Epithelial cell of esophagus (primary cell): ENCODE measurements at regions not wholly inside any gene's neighbourhood (a gene's known extent, or its start where the extent isn't known, plus 50 kb on each side); places are given as distances from the start of the nearest gene placed in this dataset.

Source experiments
- DNase-seq: peaks from one replicate; pipeline ENCODE4 v3.0.0; 2010; ENCODE audit warnings: low read depth
- H3K4me3 ChIP-seq: 2 replicates; pipeline ENCODE4 v1.5.1; 2011; ENCODE audit warnings: mild to moderate bottlenecking, low read length, control low read depth
- TF ChIP-seq, protein P1 (sequence below): IDR thresholded peaks from 2 replicates; pipeline ENCODE4 v1.5.1; 2011; ENCODE audit warnings: low read depth, mild to moderate bottlenecking, low read length, control low read depth, inconsistent platforms; ENCODE audit not compliant: insufficient read depth; ENCODE audit errors: missing control alignments

DNA sequence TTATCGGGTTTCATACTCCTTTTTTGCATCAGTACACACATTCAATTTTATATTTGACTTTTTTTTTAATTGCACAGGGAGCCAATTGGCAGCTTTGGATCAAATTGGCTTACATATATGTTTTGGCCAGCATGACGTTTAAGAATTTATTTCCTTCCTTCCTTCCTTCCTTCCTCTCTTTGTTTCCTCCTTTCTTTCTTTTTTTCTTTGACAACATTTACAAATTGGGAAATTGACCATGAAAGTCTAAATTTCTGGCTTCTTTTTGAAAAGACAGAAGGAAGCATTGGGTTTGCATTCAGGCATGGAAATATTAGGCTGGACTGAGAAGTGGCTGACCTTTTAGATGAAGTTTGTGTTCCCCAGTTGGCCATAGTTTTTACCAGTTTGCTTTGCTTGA, 103.4 kb upstream of the IGSF10 start:
- DNase-seq, result no peak
- TF ChIP-seq, protein P1, sequence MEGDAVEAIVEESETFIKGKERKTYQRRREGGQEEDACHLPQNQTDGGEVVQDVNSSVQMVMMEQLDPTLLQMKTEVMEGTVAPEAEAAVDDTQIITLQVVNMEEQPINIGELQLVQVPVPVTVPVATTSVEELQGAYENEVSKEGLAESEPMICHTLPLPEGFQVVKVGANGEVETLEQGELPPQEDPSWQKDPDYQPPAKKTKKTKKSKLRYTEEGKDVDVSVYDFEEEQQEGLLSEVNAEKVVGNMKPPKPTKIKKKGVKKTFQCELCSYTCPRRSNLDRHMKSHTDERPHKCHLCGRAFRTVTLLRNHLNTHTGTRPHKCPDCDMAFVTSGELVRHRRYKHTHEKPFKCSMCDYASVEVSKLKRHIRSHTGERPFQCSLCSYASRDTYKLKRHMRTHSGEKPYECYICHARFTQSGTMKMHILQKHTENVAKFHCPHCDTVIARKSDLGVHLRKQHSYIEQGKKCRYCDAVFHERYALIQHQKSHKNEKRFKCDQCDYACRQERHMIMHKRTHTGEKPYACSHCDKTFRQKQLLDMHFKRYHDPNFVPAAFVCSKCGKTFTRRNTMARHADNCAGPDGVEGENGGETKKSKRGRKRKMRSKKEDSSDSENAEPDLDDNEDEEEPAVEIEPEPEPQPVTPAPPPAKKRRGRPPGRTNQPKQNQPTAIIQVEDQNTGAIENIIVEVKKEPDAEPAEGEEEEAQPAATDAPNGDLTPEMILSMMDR, result no peak
- H3K4me3 ChIP-seq, result no peak overlapping the region

DNA sequence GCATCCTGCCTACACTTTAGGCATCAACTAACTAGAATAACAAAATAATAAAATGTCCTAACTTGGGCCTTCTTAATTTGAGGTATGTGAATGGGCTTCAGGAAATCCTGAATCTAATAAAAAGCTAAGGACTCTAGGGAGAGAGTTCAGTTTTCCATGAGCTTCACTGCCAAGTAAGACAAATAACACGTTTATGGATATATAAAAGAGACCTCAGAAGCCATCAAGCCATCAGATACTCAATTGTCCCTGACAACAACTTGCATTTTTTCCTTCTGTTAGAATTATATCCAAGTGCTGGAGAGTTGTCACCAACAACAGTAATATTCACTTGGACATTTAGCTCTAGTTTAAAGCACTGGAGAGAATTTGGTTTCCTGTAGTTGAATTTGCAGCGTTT, 102.4 kb upstream of the IGSF10 start:
- no peak for DNase-seq
- TF ChIP-seq, protein P1, result no peak
- H3K4me3 ChIP-seq, result no peak overlapping the region

DNA sequence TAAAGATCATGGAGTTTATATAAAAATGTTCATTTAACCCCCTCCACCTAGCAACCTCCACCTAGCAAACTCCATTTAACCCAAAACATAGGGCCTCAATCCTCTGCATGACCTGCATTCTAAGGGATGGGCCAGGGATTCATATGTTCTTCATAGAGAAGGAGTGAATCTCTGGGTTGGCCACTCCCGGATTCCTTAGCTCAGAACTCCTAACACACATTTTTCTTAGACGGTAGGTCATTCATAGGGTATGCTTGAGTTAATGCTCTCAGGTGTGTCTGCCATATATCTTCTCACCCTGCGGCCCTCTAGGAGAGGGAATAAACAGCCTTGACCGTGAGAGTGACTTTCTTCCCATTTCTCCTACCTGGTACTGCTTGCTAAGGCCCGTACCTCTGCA, 102.0 kb upstream of the IGSF10 start:
- TF ChIP-seq, protein P1, result no peak
- no peak overlapping the region for H3K4me3 ChIP-seq
- DNase-seq, result peak; percentile 70

DNA sequence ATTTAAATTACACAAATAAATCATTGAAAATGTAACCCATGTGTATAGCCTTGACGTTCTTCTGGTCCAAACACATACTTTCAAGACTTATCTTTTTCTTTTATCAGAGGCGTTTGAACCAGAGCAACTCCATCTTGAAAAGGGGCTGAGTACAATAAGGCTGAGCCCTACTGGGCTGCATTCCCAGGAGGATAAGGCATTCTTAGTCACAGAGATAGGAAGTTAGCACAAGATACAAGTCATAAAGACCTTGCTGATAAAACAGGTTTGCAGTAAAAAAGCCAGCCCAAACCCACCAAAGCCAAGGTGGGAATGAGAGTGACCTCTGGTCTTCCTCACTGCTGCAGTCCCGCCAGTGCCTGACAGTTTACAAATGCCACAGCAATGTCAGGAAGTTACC, 101.0 kb upstream of the IGSF10 start:
- DNase-seq, result no peak
- H3K4me3 ChIP-seq, result no peak overlapping the region
- TF ChIP-seq, protein P1, result no peak

DNA sequence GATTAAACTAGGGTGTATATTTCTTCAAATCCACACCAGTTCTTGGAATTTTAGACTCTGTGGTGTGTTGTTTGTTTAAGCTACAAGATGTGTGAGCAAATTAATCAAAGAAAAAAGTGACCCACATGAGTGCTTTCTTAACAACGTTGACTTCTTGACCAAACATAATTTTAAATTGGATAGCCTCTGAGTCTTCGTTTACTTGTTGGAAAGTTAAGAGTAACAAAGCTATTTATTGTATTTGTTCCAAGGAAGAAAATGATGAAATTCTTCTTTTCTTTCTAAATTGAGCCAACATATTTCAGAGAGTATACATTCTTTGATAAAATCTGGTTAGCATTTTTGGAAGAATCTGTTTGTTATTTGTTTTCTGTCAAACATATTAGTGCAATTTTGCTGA, 99.9 kb upstream of the IGSF10 start:
- TF ChIP-seq, protein P1, result no peak
- DNase-seq, result no peak
- H3K4me3 ChIP-seq, result no peak overlapping the region

DNA sequence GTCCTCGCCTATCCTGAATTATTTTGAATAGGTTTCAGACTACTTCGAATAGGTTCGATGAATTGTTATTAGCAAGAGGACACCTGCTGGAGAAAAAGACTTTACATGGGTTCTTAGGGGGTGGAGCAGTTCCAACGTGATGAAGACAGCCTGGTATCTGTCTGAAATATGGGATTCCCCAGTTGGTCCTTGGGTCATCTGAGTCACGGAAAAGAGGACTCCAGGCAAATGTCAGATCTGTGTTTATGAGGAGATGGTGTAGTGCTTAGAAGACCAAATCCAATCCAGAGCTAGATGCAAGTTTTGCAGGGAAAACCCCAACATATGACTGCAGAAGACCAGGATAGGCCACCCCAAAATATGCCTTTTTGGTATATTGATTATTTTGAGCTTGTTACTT, 98.9 kb upstream of the IGSF10 start:
- DNase-seq, result no peak
- no peak overlapping the region for H3K4me3 ChIP-seq
- TF ChIP-seq, protein P1, result no peak

DNA sequence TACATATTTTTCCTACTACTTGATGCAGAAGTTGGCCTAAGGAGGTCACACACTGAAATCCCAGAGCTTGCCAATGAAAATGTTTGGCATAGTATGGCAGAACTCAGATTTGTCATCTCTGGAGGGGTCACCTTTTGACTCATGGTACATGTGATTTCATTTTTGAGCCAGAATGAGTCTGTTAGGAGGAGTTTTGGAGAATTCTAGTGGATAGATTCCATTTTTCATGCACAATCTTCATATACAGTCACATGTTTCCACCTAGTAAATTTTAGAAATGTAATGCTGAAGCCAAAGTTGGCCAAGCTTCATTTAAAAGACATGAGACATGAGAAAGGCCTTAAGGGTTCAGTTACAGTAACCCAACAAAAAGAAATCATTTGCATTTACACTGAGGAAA, 97.8 kb upstream of the IGSF10 start:
- DNase-seq, result no peak

More for the DNA sequence above, 97.8 kb upstream of the IGSF10 start:
- no peak overlapping the region for H3K4me3 ChIP-seq
- TF ChIP-seq, protein P1, result no peak
